Cerebellar cortex (tissue), 1 donor: ENCODE measurements at regions not wholly inside any gene's neighbourhood (a gene's known extent, or its start where the extent isn't known, plus 50 kb on each side); places are given as distances from the start of the nearest gene placed in this dataset.

Experiments used
- DNase-seq: peaks from one replicate; pipeline ENCODE4 v3.0.0-alpha.2; 2015; ENCODE audit warnings: low spot score

DNA sequence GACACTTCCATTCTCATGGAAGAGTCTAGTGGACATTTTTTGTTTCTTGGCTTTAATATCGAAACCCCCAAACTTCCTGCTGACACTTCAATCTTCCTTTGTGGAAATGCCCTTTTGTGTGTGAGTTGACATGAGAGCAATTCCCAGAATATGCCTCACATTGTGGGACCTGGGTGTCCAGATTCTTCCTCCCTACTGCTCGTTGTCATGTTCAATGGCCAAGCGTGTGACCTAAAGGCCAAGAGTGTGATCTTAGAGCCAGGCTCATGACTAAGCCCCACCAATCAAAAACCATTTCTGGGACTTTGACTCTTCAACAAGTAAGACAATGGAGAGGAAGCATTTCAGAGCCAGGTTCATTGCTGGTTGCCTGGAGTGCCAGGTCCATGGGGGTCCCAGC, 52.5 kb upstream of the BMPER start:
- no peak for DNase-seq

DNA sequence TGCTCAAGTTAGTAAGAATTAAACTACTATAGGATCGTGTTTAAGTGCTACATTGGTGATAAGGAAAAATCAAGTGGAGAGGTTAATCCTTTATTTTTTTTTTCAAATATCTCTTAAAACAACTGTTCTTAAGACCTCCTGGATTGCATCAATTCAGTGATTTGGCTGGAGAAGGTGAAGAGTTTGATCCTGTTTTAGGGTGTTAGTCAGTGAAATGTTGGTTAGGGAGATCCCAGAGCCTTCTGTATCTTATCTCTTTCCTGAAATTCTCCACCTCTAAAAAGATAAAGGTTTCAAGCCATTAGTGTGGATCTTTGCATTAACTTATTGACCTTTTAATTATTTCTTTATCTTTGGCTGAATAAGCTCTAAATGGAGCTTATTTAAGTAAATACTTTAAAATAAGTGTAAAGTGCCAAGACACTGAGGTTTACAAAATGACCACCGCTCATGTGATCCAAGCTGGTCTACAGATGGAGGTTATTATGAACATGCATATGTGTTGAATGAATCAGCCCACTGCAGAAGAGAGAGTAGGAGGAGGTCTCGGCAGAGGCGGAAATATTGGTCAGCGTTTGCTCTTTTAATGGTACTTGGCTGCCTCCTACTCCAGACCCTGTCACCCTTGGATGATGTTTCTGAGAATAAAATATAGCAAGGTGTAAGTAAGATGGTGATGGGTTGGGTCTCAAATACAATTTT, 51.8 kb upstream of the BMPER start:
- no peak for DNase-seq

GRCh38 chr7:33854178-33854577, 51.2 kb upstream of the BMPER start:
- DNase-seq: no peak

- DNase-seq: no peak
Observed at GRCh38 chr7:33854801-33855350, 50.5 kb upstream of the BMPER start.
